GM18951 (cell line): ENCODE measurements at regions not wholly inside any gene's neighbourhood (a gene's known extent, or its start where the extent isn't known, plus 50 kb on each side); places are given as distances from the start of the nearest gene placed in this dataset.

Source experiments
- POLR2A ChIP-seq: IDR thresholded peaks from 4 replicates; pipeline ENCODE4 v1.6.1; 2011; ENCODE audit warnings: mild to moderate bottlenecking; ENCODE audit not compliant: insufficient read length, insufficient read depth; ENCODE audit errors: extremely low read depth
- in situ Hi-C: fragments of 300-500 bp; cut with MboI; formaldehyde crosslinking; loops from one replicate; pipeline ENCODE4 v1.12.0; 2022; ENCODE audit warnings: low sequenced_read_pairs, mixed read lengths, inconsistent platforms; ENCODE audit not compliant: unreplicated experiment

- in situ Hi-C loops, result no loop called here
- TF ChIP-seq POLR2A, result no peak
Measured at GRCh38 chr22:48836673-48837340, 990.9 kb downstream of the BRD1 start.

GRCh38 chr22:48835857-48836672 lies 991.6 kb downstream of the BRD1 start:
- in situ Hi-C loops, result no loop called here
- no peak for TF ChIP-seq POLR2A

- no peak for TF ChIP-seq POLR2A
- in situ Hi-C loops, result no loop called here
Measured at GRCh38 chr22:48835364-48835763, 992.3 kb downstream of the BRD1 start.

GRCh38 chr22:48834404-48834803 lies 993.3 kb downstream of the BRD1 start:
- in situ Hi-C loops, result no loop called here
- no peak for TF ChIP-seq POLR2A

GRCh38 chr22:48832592-48832991 lies 995.1 kb downstream of the BRD1 start:
- in situ Hi-C loops, result no loop called here
- TF ChIP-seq POLR2A, result no peak

- no peak for TF ChIP-seq POLR2A
- in situ Hi-C loops, result no loop called here
Measured at GRCh38 chr22:48829908-48830307, 997.8 kb downstream of the BRD1 start.

- no peak for TF ChIP-seq POLR2A
- in situ Hi-C loops, result no loop called here
Measured at GRCh38 chr22:48828688-48829087, 999.0 kb downstream of the BRD1 start.

GRCh38 chr22:48827904-48828555 lies 999.6 kb downstream of the BRD1 start:
- in situ Hi-C loops, result no loop called here
- TF ChIP-seq POLR2A, result no peak

- TF ChIP-seq POLR2A, result no peak
- in situ Hi-C loops, result no loop called here
Measured at GRCh38 chr22:48827268-48827846, 1000.3 kb downstream of the BRD1 start.

GRCh38 chr22:48826546-48826945 lies 1001.1 kb downstream of the BRD1 start:
- TF ChIP-seq POLR2A, result no peak
- in situ Hi-C loops, result no loop called here

GRCh38 chr22:48825802-48826520 lies 1001.7 kb downstream of the BRD1 start:
- in situ Hi-C loops, result no loop called here
- no peak for TF ChIP-seq POLR2A

GRCh38 chr22:48824712-48825651 lies 1002.7 kb downstream of the BRD1 start:
- in situ Hi-C loops, result no loop called here
- TF ChIP-seq POLR2A, result no peak
